ENCODE measurements at regions not wholly inside any gene's neighbourhood (a gene's known extent, or its start where the extent isn't known, plus 50 kb on each side); places are given as distances from the start of the nearest gene placed in this dataset.

DNA sequence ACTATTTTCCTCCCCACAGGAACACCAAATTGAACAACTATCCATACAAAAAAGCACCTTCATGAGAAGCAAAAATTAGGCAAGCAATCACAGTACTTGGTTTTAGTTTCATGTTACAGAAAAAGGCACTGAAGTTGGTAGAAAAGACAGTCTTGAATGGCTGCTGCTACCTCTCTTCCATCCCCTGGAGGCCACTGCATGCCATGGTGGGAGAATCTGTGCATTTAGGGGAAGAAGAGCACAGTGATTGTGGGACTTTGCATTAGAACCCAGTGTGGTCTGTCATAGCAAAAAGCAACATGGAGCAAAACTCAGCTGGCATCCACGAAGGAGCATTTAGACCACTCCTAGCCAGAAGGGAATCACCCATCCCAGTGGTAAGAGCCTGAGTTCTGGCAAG, 941.9 kb downstream of the PCDH18 start:
- TF ChIP-seq, protein P1, sequence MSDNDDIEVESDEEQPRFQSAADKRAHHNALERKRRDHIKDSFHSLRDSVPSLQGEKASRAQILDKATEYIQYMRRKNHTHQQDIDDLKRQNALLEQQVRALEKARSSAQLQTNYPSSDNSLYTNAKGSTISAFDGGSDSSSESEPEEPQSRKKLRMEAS (IDR thresholded peaks at IDR 0.05; ENCODE audit: low read depth, low read length), result no peak
- no peak for TF ChIP-seq ETV6 (conservative IDR thresholded peaks at IDR 0.05 in 1 of 2, IDR thresholded peaks at IDR 0.05 in 1 of 2; ENCODE audit: borderline replicate concordance in 1 of 2, low read depth in 1 of 2)
- TF ChIP-seq HDAC2 (IDR thresholded peaks at IDR 0.05), result no peak
- TF ChIP-seq BMI1 (IDR thresholded peaks at IDR 0.05; ENCODE audit: borderline replicate concordance), result no peak
- no peak for TF ChIP-seq RFX5 (IDR thresholded peaks at IDR 0.05; ENCODE audit: low read depth, low read length)
- TF ChIP-seq, protein P2, sequence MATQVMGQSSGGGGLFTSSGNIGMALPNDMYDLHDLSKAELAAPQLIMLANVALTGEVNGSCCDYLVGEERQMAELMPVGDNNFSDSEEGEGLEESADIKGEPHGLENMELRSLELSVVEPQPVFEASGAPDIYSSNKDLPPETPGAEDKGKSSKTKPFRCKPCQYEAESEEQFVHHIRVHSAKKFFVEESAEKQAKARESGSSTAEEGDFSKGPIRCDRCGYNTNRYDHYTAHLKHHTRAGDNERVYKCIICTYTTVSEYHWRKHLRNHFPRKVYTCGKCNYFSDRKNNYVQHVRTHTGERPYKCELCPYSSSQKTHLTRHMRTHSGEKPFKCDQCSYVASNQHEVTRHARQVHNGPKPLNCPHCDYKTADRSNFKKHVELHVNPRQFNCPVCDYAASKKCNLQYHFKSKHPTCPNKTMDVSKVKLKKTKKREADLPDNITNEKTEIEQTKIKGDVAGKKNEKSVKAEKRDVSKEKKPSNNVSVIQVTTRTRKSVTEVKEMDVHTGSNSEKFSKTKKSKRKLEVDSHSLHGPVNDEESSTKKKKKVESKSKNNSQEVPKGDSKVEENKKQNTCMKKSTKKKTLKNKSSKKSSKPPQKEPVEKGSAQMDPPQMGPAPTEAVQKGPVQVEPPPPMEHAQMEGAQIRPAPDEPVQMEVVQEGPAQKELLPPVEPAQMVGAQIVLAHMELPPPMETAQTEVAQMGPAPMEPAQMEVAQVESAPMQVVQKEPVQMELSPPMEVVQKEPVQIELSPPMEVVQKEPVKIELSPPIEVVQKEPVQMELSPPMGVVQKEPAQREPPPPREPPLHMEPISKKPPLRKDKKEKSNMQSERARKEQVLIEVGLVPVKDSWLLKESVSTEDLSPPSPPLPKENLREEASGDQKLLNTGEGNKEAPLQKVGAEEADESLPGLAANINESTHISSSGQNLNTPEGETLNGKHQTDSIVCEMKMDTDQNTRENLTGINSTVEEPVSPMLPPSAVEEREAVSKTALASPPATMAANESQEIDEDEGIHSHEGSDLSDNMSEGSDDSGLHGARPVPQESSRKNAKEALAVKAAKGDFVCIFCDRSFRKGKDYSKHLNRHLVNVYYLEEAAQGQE (IDR thresholded peaks at IDR 0.05; ENCODE audit: low read depth, low read length), result no peak
- no peak for TF ChIP-seq CBFB (IDR thresholded peaks at IDR 0.05; ENCODE audit: low read depth)
- TF ChIP-seq, protein P3, sequence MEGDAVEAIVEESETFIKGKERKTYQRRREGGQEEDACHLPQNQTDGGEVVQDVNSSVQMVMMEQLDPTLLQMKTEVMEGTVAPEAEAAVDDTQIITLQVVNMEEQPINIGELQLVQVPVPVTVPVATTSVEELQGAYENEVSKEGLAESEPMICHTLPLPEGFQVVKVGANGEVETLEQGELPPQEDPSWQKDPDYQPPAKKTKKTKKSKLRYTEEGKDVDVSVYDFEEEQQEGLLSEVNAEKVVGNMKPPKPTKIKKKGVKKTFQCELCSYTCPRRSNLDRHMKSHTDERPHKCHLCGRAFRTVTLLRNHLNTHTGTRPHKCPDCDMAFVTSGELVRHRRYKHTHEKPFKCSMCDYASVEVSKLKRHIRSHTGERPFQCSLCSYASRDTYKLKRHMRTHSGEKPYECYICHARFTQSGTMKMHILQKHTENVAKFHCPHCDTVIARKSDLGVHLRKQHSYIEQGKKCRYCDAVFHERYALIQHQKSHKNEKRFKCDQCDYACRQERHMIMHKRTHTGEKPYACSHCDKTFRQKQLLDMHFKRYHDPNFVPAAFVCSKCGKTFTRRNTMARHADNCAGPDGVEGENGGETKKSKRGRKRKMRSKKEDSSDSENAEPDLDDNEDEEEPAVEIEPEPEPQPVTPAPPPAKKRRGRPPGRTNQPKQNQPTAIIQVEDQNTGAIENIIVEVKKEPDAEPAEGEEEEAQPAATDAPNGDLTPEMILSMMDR (IDR thresholded peaks at IDR 0.05 in 2 of 3, conservative IDR thresholded peaks at IDR 0.05 in 1 of 3; ENCODE audit: control insufficient read depth in 2 of 3, extremely low read depth in 1 of 3, insufficient read depth in 1 of 3, low read depth in 3 of 3, low read length in 3 of 3), result no peak
- TF ChIP-seq ZNF24 (IDR thresholded peaks at IDR 0.05), result no peak
- no peak for TF ChIP-seq FOS (IDR thresholded peaks at IDR 0.05; ENCODE audit: borderline replicate concordance, extremely low read depth, insufficient read length)
